NB4 (cell line): ENCODE measurements at regions not wholly inside any gene's neighbourhood (a gene's known extent, or its start where the extent isn't known, plus 50 kb on each side); places are given as distances from the start of the nearest gene placed in this dataset.

Experiments used
- DNase-seq: peaks from one replicate; pipeline ENCODE4 v3.0.0; 2010; ENCODE audit warnings: low read depth
- H3K4me3 ChIP-seq: one replicate; pipeline ENCODE4 v1.5.1; 2011; ENCODE audit warnings: mild to moderate bottlenecking, low read depth, low read length, moderate library complexity
- CTCF ChIP-seq: IDR thresholded peaks from one replicate; pipeline ENCODE4 v1.5.1; 2012; ENCODE audit warnings: low read depth, low read length
- MAX ChIP-seq: IDR thresholded peaks from 2 replicates; pipeline ENCODE4 v1.6.1; 2011; ENCODE audit warnings: low read depth, low read length
- MYC ChIP-seq: IDR thresholded peaks from 2 replicates; pipeline ENCODE4 v1.6.1; 2011; ENCODE audit warnings: low read depth, low read length
- POLR2A ChIP-seq: IDR thresholded peaks from 2 replicates; pipeline ENCODE4 v1.6.1; 2011; ENCODE audit warnings: mild to moderate bottlenecking; ENCODE audit not compliant: insufficient read length; ENCODE audit errors: extremely low read depth

GRCh38 chr14:65853407-65853955 lies 441.0 kb downstream of the FUT8 start:
- no peak for DNase-seq
- TF ChIP-seq POLR2A (no peak), MAX (no peak)
- no peak overlapping the region for H3K4me3 ChIP-seq

GRCh38 chr14:65854215-65854614 lies 441.7 kb downstream of the FUT8 start:
- H3K4me3 ChIP-seq: no peak overlapping the region
- no peak for DNase-seq
- TF ChIP-seq MYC: no peak
- TF ChIP-seq MAX: no peak
- no peak for TF ChIP-seq CTCF

- H3K4me3 ChIP-seq: no peak overlapping the region
- TF ChIP-seq MYC (no peak), CTCF (no peak), POLR2A (no peak), MAX (no peak)
- no peak for DNase-seq
Observed at GRCh38 chr14:65860956-65861611, 448.6 kb downstream of the FUT8 start.

- H3K4me3 ChIP-seq: no peak overlapping the region
- no peak for DNase-seq
- TF ChIP-seq MYC: no peak
- no peak for TF ChIP-seq MAX
- TF ChIP-seq POLR2A: no peak
- TF ChIP-seq CTCF: no peak
Observed at GRCh38 chr14:65864549-65864948, 452.0 kb downstream of the FUT8 start.

- no peak for DNase-seq
- TF ChIP-seq MAX: no peak
- no peak for TF ChIP-seq POLR2A
- no peak for TF ChIP-seq CTCF
- TF ChIP-seq MYC: no peak
- H3K4me3 ChIP-seq: no peak overlapping the region
Observed at GRCh38 chr14:65864984-65865383, 452.5 kb downstream of the FUT8 start.

GRCh38 chr14:65866448-65866847 lies 453.9 kb downstream of the FUT8 start:
- no peak overlapping the region for H3K4me3 ChIP-seq
- no peak for TF ChIP-seq CTCF
- TF ChIP-seq MAX: no peak
- no peak for TF ChIP-seq MYC
- no peak for TF ChIP-seq POLR2A
- DNase-seq: no peak
